GM19395 (cell line): ENCODE measurements at regions not wholly inside any gene's neighbourhood (a gene's known extent, or its start where the extent isn't known, plus 50 kb on each side); places are given as distances from the start of the nearest gene placed in this dataset.
"Not testable (repeated sequence)": the region's sequence is repeated elsewhere in the genome, so short reads cannot be mapped to it uniquely, and the experiment has no call there.

Experiments
- ATAC-seq: cut with Tn5 transposase; IDR thresholded peaks from one replicate; pipeline ENCODE4 v1.9.1; 2021; ENCODE audit warnings: mild to moderate bottlenecking, moderate library complexity; ENCODE audit not compliant: unreplicated experiment

DNA sequence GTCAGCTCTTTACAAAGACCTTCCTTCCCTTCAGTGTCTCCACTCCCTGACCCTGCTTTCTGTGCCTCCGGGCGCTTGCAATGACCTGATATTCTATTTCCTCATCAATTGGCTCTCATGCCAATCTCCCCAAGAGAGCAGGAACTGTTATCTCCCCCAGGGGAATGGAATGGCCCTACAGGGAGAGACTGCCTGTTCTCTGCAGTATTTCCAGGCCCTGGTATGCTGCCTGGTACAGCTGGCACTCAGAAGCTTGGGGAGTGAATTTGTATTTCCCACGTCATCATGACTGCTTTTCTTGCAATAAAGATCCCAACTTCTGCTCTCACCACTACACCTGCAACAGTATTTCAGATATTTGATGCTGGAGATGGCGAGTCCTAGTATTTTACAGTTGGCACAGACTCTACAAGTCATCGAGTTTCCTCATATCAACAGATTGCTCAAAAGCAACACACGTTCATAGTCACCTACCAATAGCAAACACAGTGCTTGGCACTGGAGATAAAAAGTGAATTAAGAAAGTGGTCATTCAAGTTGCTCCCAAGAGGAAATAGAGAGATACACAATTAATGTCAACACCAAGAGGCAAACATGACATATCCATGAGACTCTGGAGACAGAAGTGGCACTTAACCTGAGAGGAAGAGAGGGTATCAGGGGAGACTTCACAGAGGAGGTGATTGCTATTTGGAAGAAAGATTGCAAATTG, 90.5 kb upstream of the EGFL6 start:
- ATAC-seq, result no peak

DNA sequence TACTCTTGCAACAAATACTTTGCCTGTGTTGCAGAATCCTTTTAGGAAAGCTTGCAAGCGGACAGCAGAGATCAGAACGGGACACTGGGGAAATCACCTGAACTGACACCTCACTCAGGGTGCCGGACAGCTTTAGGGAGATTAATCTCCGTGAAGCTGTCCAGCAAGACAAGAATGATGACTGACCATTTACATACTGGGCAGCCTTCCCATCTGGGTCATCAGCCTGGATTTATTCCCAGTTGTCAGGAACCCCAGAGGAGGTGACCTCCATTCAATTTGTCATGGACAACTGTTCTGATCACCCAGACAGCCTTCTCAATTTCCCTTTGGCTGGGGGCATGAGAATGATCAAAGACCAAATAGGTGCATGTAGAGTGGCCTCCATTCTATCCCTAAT, 93.0 kb upstream of the EGFL6 start:
- ATAC-seq, result no peak

DNA sequence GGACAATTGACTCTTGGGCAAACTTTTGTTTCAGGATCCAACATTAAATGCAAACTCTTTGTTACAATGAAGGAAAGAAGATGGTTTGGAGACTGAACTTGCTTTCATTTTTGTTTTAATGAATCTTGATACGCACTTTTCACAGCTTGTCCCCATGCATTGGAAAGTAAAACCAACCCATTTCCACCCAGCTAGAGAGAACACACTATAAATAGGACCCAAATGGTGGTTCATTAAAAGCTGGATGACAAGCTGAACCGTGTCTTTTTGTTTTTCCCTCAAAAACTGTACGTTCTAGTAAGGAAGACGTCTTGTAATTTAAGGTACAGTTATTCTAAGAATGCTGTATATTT, 95.3 kb upstream of the EGFL6 start:
- ATAC-seq, result peak; percentile 57

DNA sequence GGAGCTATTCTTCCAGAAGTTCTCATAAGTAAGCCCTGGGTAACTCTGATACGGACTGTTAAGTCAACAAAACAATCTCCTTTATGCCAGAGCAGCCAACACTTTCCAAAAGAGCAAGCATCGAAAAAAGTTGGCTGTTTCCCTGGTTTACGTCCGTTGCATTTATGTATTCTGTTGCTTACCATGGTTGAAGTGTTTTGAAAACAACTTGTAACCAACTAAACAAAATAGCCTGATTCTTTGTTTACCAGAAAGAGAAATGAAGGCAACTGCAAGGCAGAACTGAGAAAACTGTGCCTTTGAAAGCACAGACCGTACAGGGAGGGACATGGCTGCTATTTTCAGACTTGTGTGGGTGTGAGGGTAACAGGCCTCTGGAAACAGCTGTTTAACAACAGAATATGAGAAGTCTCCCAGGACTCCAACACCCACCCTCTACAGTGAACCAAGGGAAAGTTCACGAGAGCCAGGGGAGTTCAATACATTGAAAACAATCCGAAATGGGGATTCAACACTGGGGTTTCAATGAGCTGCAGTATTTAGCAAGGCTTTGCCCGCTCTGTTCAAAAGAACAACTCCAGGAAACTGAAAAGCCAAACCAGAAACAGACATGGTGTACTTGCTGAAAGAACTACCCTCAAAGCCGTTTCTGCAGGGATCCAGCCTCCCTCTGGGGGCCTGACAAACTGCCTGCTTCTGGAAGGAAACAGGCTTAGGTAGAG, 95.8 kb upstream of the EGFL6 start:
- ATAC-seq, result peak; percentile 91

DNA sequence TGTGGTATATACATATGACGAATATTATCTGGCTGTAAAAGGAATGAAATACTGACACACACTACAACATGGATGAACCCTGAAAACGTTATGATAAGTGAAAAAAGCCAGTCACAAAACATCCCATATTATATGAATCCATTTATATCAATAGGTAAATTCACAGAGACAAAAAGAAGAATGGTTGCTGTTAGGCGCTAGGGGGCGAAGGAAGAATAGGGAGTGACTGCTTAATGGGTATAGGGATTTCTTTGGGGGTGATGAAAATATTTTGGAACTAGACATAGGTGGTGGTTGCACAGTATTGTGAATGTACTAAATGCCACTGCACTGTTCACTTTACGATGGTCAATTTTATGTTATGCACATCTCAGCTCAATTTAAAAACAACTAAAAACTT, 96.4 kb upstream of the EGFL6 start:
- ATAC-seq, result peak; percentile 21

DNA sequence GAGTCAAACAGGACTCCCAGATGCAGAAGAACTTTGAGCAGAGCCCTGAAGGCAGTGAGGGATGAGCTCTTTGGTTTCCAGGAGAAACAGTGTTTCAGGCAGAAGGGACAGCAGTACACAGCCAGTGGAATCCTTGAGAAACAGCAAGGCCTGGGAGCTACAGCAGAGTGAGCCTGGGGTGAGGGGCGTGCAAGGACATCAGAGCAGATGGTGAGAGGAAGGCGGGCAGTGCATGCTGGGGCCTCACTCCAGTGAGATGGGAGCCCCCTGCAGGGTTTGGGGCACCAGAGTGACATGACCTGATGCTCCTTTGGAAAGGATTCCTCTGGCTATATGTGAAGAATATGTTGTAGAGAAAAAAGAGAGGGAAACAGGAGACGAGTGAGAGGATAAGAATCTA, 98.1 kb upstream of the EGFL6 start:
- ATAC-seq, result no peak

DNA sequence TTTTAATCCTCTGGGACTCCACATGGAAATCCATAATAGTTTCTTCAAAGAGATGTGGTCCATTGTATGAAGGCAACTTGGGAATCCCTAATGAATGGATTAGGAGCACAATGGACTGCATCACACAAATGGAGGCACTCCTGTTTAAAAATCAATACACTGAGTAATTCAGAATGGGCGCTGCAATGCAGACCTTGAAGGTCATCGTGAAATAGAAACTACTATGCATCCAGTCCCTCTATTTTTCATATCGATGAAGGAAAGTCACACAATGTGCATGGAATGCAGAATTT, 98.8 kb upstream of the EGFL6 start:
- no peak for ATAC-seq

DNA sequence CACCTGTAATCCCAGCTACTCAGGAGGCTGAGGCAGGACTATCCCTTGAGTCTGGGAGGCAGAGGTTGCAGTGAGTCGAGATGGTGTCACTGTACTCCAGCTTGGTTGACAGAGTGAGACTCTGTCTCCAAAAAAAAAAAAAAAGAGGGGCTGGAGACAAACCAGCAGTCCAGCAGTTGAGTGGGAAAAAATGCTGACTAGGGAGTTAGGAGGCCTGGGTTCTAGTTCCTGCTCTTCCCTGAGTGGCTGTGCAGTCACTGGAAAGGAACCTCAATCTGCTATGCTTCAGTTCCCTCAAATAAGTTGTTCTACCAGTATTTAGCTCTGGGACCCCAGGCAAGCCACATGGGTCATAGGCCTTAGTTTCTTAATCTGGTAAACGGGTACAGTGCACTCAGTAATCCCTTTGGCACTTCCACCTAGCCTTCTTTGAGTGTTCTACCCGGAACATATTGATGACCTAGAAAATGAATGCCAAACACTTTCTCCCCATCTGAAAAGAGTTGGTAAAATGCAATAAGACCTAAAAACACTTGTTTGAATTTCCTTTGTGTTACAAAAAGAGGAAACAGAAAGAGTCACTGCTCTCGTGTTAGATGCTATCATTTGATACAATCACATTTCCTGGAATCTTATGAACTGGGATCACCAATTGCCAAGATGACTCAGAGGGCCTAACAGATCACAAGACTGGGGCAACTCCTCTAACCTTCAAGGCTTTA, 99.3 kb upstream of the EGFL6 start:
- ATAC-seq, result no peak

DNA sequence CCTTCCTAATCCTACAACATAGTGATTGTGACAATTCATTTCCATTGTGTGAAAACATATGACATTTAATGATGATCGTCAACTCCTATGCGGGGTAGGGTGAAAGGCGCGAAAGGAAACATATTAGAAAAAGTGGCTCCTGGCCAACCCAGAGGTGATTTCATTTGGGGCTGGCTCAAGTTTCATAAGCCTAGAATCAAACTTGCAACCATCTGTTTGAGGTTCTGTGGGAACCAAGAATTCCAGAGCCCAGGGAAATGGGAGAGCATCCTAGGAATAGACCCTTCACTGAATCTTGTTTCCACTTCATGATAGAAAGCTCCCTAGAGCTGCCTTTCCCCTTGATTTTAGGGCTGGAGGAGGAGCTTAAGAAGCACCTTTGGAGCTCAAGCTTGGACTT, 101.3 kb upstream of the EGFL6 start:
- no peak for ATAC-seq

DNA sequence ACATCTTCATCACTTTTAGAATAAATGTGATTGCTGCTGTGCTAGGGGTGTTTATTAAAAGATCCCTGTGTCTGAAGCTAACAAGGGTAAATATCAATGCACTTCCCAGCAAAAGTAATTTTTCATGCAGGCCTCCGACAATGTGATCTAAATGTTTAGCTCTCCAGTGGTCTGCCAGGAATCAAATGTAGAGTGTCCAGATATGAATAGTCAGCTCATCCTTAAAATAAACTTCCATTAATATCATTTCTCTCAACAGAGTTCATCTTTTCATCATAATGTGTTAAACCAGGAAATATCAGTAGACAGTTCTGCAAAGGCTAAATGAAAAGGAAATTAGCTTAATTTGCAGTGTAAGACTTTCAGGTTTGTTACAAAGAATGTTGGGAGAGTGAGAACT, 102.2 kb upstream of the EGFL6 start:
- no peak for ATAC-seq

DNA sequence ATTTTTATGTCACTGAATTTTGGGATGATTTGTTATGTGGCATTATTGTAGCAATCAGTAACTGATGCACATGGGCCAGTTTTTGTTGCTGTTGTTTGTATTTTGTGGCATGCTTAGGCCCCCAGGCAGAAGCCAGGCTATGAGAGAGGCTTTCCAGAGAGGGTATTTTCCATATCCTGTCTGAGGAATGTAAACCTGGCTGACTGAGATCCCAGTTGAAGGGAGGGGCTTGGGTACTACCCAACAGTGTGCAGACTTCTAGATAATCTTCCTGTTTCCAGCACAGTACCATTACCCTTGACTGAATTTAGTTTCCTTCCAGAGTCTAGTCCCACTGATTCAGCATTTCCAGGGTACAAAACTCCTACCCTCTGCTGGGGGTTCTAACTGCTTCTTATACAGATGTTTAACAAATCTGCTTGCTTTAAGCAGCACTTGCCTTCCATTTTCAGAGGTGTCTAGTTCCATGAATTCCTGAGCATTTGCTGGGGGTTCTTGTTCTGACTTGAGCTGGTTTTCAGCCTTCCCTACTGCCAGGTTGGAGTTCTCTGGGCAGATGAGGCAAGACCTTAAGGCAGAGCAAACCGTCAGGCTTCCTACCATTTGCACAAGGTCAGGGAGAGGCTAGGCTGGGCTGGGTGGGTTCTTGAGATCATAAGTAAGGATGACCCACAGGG, 104.7 kb upstream of the EGFL6 start:
- ATAC-seq, result no peak

DNA sequence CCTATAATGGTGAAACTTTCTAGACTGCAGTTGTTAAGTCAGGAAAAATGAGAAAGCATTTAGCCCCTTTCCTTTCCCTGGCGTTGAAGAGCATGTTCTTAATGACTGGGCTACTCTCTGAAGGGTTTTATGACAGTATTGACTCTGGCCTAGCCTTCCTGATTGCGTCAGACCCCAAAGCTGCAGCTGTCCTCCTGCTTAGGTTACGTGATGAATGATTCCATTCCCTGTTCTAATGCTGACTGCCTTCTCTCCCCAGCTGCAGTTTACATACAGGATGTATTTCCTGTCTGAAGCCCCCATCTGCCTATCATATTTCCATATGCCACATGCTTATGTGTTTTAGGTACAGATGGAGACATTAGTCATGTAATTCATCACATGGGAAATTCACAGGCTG, 105.8 kb upstream of the EGFL6 start:
- no peak for ATAC-seq

DNA sequence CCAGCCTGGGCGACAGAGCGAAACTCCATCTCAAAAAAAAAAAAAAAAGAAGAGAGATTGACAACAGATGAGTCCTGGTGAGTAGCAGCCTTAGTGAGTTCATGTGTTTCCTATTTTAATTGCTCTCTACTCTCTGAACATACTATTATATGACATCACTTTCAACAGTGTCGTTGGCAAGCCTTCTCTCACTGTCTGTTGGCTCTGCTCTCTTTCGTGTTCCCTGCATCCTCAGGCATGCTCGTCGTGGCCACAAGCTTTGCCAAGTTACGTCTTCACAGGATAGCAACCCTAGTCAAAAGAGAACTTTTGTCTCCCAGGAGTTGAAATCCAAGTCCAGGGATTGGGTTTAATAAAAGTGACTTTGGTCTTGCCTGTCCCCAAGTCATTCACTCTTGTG, 117.1 kb upstream of the EGFL6 start:
- no peak for ATAC-seq

DNA sequence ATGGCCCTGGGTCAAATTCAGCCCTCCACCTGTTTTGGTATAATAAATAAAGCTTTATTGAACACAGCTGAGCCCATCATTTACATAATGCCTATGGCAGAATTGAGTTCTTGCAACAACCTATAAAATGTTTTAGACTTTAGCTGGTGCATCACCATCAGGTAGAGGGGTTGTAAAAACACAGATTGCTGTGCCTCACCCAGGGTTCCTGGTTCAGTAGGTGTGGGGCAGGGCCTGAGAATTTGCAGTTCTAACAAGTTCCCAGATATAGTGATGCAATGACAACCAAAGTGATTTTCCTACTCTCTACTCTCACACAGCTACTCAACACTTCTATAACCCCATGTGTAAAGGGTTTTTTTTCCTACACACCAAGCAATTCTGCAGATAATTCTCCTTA, 120.0 kb upstream of the EGFL6 start:
- no peak for ATAC-seq

DNA sequence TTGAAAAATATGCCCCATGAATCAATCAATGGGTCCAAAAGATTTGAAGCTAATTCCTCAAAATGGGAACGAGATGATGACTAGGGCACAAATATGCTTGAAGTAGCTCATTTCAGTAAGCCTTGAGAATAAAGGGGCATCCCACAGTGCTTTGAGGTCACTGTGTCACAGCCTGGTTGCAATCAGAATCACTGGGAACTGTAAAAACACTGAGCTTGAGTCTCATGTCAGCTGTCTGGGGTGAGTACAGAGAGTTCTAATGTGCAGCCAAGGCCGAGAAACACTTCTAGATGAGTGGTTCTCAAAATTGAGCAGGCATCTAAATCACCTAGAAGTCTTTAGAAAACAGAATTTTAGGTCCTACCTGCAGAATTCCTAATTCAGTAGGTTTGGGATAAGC, 120.5 kb upstream of the EGFL6 start:
- ATAC-seq, result no peak

DNA sequence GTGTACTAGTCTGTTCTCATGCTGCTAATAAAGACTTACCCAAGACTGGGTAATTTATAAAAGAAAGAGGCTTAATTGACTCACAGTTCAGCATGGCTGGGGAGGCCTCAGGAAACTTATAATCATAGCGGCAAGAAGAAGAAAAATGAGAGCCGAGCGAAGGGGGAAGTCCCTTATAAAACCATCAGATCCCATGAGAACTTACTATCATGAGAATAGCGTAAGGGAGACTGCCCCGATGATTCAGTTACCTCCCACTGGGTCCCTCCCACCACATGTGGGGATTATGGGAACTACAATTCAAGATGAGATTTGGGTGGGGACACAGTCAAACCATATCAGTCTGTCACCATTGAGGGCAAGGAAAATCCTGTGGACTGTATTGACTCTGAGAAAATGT, 121.8 kb upstream of the ATXN3L start:
- ATAC-seq, result not testable (repeated sequence)

DNA sequence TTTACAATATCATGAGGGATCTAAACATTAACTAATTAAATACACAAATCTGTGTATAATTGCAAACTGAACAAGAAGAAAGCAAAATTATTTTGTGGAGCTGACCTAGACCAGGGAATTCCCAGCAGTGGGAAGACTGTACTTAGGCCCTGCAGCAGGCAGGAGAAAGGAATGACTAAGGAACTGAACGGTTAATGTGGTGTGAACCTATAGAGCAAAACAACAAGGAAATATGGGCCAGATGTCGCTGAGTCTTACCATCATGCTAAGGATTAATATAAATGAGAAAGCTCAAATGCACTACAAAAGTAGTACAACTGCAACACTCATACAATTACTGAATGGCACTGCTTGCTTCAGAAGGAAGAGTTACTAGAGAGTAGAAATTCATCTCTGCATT, 120.3 kb upstream of the ATXN3L start:
- no peak for ATAC-seq

DNA sequence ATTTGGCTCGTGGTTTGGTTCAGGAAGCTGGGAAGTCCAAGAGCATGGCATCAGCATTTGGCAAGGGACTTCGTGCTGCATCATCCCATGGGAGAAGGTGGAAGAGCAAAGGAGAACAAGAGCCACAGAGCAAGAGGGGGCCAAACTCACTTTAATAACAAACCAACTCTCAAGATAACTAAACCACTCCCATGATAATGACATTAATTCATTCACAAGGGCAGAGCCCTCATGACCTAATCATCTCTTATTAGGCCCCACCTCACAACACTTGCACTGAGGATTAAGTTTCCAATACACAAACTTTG, 113.4 kb upstream of the ATXN3L start:
- no peak for ATAC-seq

DNA sequence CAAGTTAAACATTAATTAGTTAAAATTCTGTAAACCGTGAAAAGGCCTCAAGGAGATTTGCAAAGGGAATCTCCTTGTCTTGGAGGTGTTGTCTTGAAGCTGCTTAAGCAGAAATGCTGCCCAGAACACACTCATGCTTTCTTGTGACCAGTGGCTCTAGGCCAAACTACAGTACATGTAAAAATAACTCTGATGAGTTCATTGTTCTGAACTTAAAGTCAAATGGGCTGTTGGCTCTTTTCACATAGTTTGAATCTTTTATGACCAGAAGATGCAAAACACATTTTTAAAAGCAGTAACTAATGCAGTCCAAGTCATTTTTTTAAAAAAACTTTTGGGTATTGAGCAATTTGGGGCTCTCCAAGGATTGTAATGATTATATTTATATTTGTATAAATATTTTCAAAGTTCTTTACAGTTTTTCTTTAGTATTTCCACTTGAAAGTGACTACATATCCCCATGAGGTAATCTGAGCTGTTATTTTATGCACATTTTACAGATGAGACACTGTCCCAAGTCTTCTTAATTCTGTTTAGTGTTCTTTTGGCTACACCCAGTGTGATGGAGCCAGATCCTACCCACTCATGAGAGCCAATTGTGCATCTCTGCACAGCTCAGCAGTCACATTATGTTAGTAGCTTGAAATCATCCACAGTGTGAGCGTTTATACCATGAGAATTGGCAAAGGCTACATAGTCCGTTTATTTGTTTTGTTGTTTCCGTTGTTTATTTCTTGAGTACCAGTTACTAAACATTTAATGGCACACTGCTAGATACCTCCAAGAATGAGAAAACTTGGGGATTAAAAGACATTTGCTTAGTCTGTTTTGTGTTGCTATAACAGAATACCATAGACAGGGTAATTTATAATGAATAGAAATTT, 112.8 kb upstream of the ATXN3L start:
- no peak for ATAC-seq

DNA sequence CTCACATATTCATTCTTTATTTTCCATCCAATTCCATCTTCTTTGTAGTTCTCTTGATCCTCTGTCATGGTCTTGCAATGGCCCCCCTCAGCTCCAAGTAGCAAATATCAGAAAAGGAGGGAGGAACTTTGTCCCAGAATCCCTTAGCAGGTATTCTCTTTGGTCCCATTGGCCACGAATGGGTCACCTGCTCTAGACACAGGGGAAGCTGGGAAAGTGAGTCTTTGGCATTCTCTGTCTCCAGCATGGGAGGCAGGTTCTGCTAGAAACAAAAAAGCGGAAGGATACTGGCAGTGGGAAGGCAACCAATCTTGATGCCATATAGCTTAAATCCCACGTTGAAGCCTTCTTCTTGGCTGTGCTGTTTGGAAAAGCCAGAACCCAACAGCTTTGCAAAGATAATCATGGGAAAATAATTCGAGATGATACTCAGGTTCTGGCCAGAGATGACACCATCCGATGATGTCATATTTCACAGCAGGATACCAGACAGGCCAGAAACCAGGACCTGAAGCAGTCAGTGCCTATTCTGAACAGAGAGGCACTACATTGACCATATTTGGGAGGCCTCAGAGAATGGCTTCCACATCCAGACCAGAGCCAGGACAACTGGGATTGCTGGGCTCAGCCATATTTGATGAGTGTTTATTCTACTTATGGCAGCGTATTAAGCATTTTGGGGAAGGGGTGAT, 110.4 kb upstream of the ATXN3L start:
- no peak for ATAC-seq
